ENCODE measurements at regions not wholly inside any gene's neighbourhood (a gene's known extent, or its start where the extent isn't known, plus 50 kb on each side); places are given as distances from the start of the nearest gene placed in this dataset.

DNA sequence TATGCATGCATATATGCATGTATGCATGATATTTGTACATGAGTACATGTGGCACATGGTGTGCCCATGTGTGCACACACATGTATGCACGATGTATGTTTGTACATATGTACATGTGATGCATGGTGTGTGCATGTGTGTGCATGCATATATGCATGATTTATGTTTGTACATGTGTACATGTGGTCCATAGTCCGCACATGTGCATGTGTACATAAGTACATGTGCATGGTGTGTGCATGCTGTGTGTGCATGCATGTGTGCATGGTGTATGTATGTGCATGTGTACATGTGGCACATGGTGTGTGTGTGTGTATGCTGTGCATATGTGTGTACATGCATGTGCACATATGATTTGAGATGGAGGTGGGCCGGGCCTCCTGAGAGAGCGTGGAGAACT lies 384.2 kb downstream of the TYW1 start:
- Mint-ChIP-seq H3K4me3 (no peak overlapping the region), H3K27me3 (ENCODE audit: low read depth) (peaks cover 4% of the 10 kb centered on the region), H3K9me3 (no peaks in the 10 kb centered on the region), H3K4me1 (no peaks in the 10 kb centered on the region), H3K36me3 (ENCODE audit: low read depth) (no peaks in the 10 kb centered on the region), H3K27ac (ENCODE audit: unreplicated experiment) (no peak overlapping the region)
- DNase-seq (ENCODE audit: low read depth, low spot score): no peak
- TF ChIP-seq, protein P1, sequence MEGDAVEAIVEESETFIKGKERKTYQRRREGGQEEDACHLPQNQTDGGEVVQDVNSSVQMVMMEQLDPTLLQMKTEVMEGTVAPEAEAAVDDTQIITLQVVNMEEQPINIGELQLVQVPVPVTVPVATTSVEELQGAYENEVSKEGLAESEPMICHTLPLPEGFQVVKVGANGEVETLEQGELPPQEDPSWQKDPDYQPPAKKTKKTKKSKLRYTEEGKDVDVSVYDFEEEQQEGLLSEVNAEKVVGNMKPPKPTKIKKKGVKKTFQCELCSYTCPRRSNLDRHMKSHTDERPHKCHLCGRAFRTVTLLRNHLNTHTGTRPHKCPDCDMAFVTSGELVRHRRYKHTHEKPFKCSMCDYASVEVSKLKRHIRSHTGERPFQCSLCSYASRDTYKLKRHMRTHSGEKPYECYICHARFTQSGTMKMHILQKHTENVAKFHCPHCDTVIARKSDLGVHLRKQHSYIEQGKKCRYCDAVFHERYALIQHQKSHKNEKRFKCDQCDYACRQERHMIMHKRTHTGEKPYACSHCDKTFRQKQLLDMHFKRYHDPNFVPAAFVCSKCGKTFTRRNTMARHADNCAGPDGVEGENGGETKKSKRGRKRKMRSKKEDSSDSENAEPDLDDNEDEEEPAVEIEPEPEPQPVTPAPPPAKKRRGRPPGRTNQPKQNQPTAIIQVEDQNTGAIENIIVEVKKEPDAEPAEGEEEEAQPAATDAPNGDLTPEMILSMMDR (conservative IDR thresholded peaks at IDR 0.05): no peak

DNA sequence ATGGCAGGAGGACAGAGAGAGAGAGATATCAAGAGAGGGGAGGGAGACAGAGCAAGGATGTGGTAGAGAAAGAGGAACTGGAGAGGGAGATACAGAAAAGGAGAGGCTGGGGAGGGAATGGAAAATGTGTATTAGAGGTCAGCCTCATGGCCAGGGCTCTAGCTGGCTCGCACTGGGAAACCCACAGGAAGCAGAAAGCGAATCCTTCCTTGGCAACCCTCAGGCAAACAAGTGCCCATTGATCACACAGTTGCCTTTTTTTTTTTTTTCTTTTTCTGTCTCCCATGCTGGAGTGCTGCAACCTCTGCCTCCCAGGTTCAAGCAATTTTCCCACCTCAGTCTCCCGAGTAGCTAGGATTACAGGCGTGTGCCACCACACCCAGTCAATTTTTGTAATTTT lies 391.2 kb downstream of the TYW1 start:
- Mint-ChIP-seq H3K36me3 (ENCODE audit: low read depth) (no peaks in the 10 kb centered on the region), H3K27me3 (ENCODE audit: low read depth) (peaks cover 10% of the 10 kb centered on the region), H3K27ac (ENCODE audit: unreplicated experiment) (no peak overlapping the region), H3K4me3 (no peak overlapping the region), H3K9me3 (peaks cover 4% of the 10 kb centered on the region), H3K4me1 (peaks cover 15% of the 10 kb centered on the region)
- TF ChIP-seq, protein P1 (conservative IDR thresholded peaks at IDR 0.05): no peak
- no peak for DNase-seq (ENCODE audit: low read depth, low spot score)

DNA sequence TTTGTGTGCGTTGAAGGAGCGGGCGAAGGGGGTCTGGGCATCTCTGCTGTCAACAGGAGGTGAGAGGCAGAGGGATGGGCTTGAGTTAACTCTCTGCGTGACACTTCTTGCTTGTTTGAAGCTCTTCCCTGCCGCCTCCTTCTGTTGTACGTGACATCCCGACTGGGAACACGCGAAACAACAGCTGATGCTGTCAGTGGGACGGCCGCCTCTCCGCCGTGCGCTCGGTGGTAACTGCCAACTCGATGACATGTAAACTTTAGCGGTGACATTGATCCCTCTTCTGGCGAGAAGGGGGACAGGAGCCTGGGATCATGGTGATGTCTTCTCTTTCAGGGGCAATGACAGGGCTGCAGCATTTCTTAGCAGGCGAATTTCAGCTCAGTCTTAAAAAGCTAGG lies 394.5 kb downstream of the TYW1 start:
- H3K36me3 Mint-ChIP-seq (ENCODE audit: low read depth): no peaks in the 10 kb centered on the region
- no peak overlapping the region for H3K4me3 Mint-ChIP-seq
- peaks cover 16% of the 10 kb centered on the region for H3K27me3 Mint-ChIP-seq (ENCODE audit: low read depth)
- peaks cover 4% of the 10 kb centered on the region for H3K9me3 Mint-ChIP-seq
- H3K27ac Mint-ChIP-seq (ENCODE audit: unreplicated experiment): no peak overlapping the region
- TF ChIP-seq, protein P1 (conservative IDR thresholded peaks at IDR 0.05): no peak
- peaks cover 16% of the 10 kb centered on the region for H3K4me1 Mint-ChIP-seq
- DNase-seq (ENCODE audit: low read depth, low spot score): no peak

DNA sequence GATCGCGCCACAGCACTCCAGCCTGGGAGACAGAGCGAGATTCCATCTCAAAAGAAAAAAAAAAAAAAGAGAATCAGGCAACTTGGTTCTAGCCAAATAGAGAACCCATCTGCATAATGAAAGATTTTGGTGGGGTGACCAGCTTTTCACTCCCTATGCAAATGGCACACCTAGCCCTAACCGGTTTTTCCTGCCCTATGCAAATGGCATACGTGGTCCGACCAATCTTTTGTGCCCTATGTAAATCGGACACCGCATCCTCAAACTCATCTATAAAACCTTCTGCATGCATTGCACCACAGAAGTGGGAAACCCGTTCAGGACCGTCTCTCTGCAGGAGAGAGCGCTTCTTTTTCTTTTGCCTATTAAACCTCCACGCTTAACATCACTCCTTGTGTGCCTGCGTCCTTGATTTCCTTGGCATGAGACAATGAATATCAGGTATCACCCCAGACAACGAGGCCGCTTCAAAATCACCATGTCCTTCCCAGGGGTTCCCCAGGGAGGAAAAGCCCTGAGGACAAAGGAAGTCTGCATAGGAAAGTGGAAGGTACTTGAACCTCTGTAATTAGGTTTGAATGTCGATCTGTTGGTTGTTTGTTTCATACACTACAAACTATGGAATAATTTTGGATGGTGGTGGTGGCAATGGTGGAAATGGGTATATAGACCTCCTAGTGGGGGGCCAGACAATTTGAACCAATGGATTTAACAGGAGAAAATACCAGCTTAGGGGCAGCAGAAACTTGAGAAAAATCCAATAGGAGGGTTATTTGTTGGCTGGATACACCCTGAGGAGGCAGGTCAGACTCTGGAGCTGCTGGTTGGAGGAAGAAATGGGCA lies 396.2 kb downstream of the TYW1 start:
- TF ChIP-seq, protein P1 (conservative IDR thresholded peaks at IDR 0.05): no peak
- Mint-ChIP-seq H3K9me3 (peaks cover 3% of the 10 kb centered on the region), H3K27me3 (ENCODE audit: low read depth) (peaks cover 16% of the 10 kb centered on the region), H3K4me1 (peaks cover 13% of the 10 kb centered on the region), H3K36me3 (ENCODE audit: low read depth) (no peaks in the 10 kb centered on the region), H3K27ac (ENCODE audit: unreplicated experiment) (no peak overlapping the region), H3K4me3 (no peak overlapping the region)
- DNase-seq (ENCODE audit: low read depth, low spot score): no peak

DNA sequence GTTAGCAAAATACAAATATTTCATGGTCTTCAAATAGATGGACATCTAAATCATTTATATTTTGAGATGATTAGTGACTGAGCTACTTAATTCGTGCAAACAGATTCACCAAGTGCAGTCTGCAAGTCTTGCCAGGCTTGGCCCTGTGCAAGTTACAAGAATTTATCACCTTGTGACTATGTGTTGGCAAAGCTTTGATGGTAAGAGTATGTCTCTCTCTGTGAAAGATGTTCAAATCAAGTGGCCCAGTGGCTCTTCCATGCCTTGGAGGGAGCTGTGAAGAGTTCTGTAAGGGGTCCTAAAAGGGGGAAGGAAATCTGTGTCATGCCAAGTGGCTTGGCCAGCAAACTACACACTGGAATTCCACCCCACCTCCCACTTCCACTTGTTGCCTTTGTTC lies 397.3 kb downstream of the TYW1 start:
- TF ChIP-seq, protein P1 (conservative IDR thresholded peaks at IDR 0.05): no peak
- H3K36me3 Mint-ChIP-seq (ENCODE audit: low read depth): no peaks in the 10 kb centered on the region
- no peak overlapping the region for H3K4me3 Mint-ChIP-seq
- DNase-seq (ENCODE audit: low read depth, low spot score): no peak
- peaks cover 3% of the 10 kb centered on the region for H3K9me3 Mint-ChIP-seq
- H3K27ac Mint-ChIP-seq (ENCODE audit: unreplicated experiment): no peak overlapping the region
- H3K27me3 Mint-ChIP-seq (ENCODE audit: low read depth): peaks cover 16% of the 10 kb centered on the region
- peaks cover 5% of the 10 kb centered on the region for H3K4me1 Mint-ChIP-seq
